Cardiac muscle cell (in vitro differentiated cells and primary cell): ENCODE measurements at regions not wholly inside any gene's neighbourhood (a gene's known extent, or its start where the extent isn't known, plus 50 kb on each side); places are given as distances from the start of the nearest gene placed in this dataset.
A peak's percentile ranks its signal among the peaks of the same experiment; 100 is the strongest.

Experiments used
- DNase-seq, 2 donors: peaks; one replicate each; pipeline versions ENCODE4 v3.0.0 to v3.0.0-alpha.2; 2010 to 2017; ENCODE audit warnings: low read depth in 1 of 2, low spot score in 1 of 2
- H3K27ac ChIP-seq: fragments of 200-600 bp; sonication (generic); 2 replicates; pipeline ENCODE4 v1.5.1; 2016
- H3K27me3 ChIP-seq: fragments of 200-600 bp; sonication (generic); 2 replicates; pipeline ENCODE4 v1.6.0; 2016; ENCODE audit warnings: control low read depth
- H3K36me3 ChIP-seq: fragments of 200-600 bp; sonication (generic); 2 replicates; pipeline ENCODE4 v1.5.1; 2016; ENCODE audit warnings: control low read depth
- H3K4me1 ChIP-seq: fragments of 200-600 bp; sonication (generic); 2 replicates; pipeline ENCODE4 v1.8.1; 2017; ENCODE audit warnings: low read depth, mild to moderate bottlenecking, mixed run types
- H3K4me3 ChIP-seq: fragments of 200-600 bp; sonication (generic); 2 replicates; pipeline ENCODE4 v1.5.1; 2016; ENCODE audit warnings: mild to moderate bottlenecking
- H3K9me3 ChIP-seq: fragments of 200-600 bp; sonication (generic); 2 replicates; pipeline ENCODE4 v1.5.1; 2017; ENCODE audit warnings: low read depth, mild to moderate bottlenecking, control low read depth
- CTCF ChIP-seq: IDR thresholded peaks from 2 replicates; pipeline ENCODE4 v1.5.1; 2012; ENCODE audit warnings: low read depth, mild to moderate bottlenecking, low read length

GRCh38 chr6:4355241-4355640 lies 219.9 kb upstream of the ECI2 start:
- H3K27me3 ChIP-seq: no peaks in the 10 kb centered on the region
- peak; percentile 46 to 64 for DNase-seq
- H3K36me3 ChIP-seq: no peaks in the 10 kb centered on the region
- H3K4me3 ChIP-seq: no peak overlapping the region
- no peaks in the 10 kb centered on the region for H3K9me3 ChIP-seq
- no peak overlapping the region for H3K27ac ChIP-seq
- TF ChIP-seq CTCF: no peak
- peaks cover 11% of the 10 kb centered on the region for H3K4me1 ChIP-seq

GRCh38 chr6:4354181-4354580 lies 218.8 kb upstream of the ECI2 start:
- no peak for DNase-seq
- Histone ChIP-seq H3K4me3 (no peak overlapping the region), H3K27ac (no peak overlapping the region), H3K36me3 (no peaks in the 10 kb centered on the region), H3K4me1 (peaks cover 11% of the 10 kb centered on the region), H3K9me3 (no peaks in the 10 kb centered on the region), H3K27me3 (no peaks in the 10 kb centered on the region)
- no peak for TF ChIP-seq CTCF

GRCh38 chr6:4352731-4353130 lies 217.4 kb upstream of the ECI2 start:
- no peaks in the 10 kb centered on the region for H3K9me3 ChIP-seq
- no peak overlapping the region for H3K27ac ChIP-seq
- H3K4me1 ChIP-seq: peaks cover 13% of the 10 kb centered on the region
- H3K4me3 ChIP-seq: no peak overlapping the region
- H3K36me3 ChIP-seq: no peaks in the 10 kb centered on the region
- DNase-seq: no peak
- TF ChIP-seq CTCF: no peak
- H3K27me3 ChIP-seq: no peaks in the 10 kb centered on the region

GRCh38 chr6:4352322-4352669 lies 216.9 kb upstream of the ECI2 start:
- H3K4me3 ChIP-seq: no peak overlapping the region

GRCh38 chr6:4351520-4352321 lies 216.3 kb upstream of the ECI2 start:
- no peaks in the 10 kb centered on the region for H3K36me3 ChIP-seq
- no peak overlapping the region for H3K27ac ChIP-seq
- TF ChIP-seq CTCF: peak; percentile 12
- no peaks in the 10 kb centered on the region for H3K9me3 ChIP-seq
- no peaks in the 10 kb centered on the region for H3K27me3 ChIP-seq
- peaks cover 17% of the 10 kb centered on the region for H3K4me1 ChIP-seq
- H3K4me3 ChIP-seq: no peak overlapping the region
- peak in 1 of 2 donors; percentile 97 for DNase-seq

More at GRCh38 chr6:4352322-4352669, 216.9 kb upstream of the ECI2 start:
- Histone ChIP-seq H3K27ac (no peak overlapping the region), H3K4me1 (peaks cover 14% of the 10 kb centered on the region), H3K9me3 (no peaks in the 10 kb centered on the region), H3K27me3 (no peaks in the 10 kb centered on the region), H3K36me3 (no peaks in the 10 kb centered on the region)
- no peak for DNase-seq
- TF ChIP-seq CTCF: no peak
